KBM-7 (cell line): ENCODE measurements at regions not wholly inside any gene's neighbourhood (a gene's known extent, or its start where the extent isn't known, plus 50 kb on each side); places are given as distances from the start of the nearest gene placed in this dataset.
A peak's percentile ranks its signal among the peaks of the same experiment; 100 is the strongest.
"Not testable (repeated sequence)": the region's sequence is repeated elsewhere in the genome, so short reads cannot be mapped to it uniquely, and the experiment has no call there.

Source experiments
- DNase-seq: peaks from one replicate; pipeline ENCODE4 v3.0.0-alpha.2; 2015
- in situ Hi-C: fragments of 300-500 bp; cut with MboI; formaldehyde crosslinking; loops from 2 replicates; pipeline ENCODE4 v1.14.3; 2020; ENCODE audit warnings: low sequenced_read_pairs, low pct_unique_long_range_greater_than_20kb, mixed read lengths

DNA sequence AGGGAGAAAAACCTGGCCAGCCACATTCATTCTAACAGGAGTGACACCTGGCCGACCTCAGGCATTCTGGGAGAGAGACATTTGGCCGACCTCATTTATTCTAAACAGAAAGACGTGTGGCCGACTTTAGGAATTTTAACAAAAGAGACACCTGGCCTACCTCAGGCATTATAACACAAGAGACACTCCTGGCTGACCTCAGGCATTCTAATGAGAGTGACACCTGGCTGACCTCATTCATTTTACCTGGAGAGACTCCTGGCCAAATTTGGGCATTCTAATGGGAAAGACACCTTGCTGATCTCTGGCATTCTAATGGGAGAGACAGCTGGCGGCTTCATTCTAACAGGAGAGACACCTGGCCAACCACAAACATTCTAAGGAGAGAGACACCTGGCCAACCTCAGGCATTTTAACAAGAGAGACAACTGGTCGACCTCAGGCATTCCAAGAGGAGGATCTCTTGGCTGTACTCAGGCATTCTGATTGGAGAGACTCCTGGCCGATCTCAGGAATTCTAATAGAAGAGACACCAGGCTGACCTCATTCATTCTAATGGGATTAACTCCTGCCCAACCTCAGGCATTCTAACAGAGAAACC lies 1353.9 kb downstream of the UQCRFS1 start:
- in situ Hi-C loops: no loop called here

GRCh38 chr19:27852931-27853330 lies 1360.0 kb downstream of the UQCRFS1 start:
- in situ Hi-C loops, DNase-seq: not testable (repeated sequence)

More for the DNA sequence above, 1353.9 kb downstream of the UQCRFS1 start:
- DNase-seq: no peak

DNA sequence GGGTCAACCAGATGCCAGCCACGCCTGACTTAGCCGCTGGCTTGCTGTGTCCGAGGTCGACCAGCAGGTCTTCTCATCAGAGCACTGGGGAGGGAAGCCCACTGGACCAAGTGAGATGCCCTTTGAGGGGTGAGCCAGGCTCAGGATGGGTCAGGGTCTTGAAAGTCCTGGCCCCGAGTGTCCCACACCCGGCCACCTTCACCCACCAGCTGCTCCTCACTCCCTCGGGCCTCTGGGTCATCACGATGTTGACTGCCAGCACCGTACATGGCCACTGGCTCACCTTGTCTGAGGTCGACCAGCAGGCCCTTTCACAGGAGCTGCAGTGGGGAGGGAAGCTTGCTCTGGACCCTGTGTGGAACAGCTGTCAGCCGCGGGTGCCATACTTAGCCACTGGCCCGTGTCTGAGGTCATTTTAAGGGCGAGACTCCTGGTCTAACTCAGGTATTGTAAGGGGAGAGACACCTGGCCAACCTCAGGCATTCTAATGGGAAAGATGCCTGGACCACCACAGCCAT lies 1361.3 kb downstream of the UQCRFS1 start:
- in situ Hi-C loops: no loop called here
- no peak for DNase-seq

- in situ Hi-C loops: no loop called here
- no peak for DNase-seq
Observed at GRCh38 chr19:27851002-27851481, 1361.9 kb downstream of the UQCRFS1 start.

DNA sequence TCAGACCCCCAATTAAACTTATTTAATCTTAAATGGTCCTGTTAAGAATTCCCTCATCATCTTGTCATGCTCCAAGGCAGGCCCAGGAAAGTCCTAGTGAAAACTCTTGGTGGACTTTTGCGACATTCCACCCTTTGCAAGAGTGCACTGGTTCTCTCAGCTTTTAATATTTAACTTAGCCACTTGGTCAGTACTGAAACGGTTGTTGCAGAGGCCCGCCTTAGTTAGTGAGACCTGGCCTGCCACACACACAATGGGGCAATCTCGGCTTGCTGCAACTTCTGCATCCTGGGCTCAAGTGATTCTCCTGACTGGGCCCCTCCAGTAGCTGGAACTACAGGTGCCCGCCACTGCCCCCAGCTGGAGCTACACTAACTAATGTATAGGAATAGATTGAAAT lies 1366.0 kb downstream of the UQCRFS1 start:
- no peak for DNase-seq
- in situ Hi-C loops: no loop called here

DNA sequence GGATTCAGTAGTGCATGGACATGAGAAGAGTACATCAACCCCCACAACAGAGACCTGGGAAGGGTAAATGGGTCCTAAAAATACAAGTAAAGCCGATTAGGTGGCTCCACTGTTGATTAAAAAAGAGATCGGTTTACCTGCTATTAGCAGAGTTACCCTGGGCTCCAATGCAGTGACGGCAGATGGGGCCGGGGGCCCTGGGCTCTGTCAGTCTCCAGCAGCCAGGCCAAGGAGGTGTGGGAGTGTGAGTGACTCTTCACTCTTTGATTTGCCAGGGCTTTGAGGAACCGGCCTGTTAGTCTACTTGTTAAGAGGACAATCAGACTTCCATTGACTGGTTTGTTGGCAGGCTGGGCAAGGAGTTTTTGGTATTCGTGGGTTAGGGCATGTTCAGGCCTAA lies 1368.7 kb downstream of the UQCRFS1 start:
- in situ Hi-C loops: no loop called here

GRCh38 chr19:27843861-27844260 lies 1369.1 kb downstream of the UQCRFS1 start:
- in situ Hi-C loops: no loop called here

More for the DNA sequence above, 1368.7 kb downstream of the UQCRFS1 start:
- no peak for DNase-seq

DNA sequence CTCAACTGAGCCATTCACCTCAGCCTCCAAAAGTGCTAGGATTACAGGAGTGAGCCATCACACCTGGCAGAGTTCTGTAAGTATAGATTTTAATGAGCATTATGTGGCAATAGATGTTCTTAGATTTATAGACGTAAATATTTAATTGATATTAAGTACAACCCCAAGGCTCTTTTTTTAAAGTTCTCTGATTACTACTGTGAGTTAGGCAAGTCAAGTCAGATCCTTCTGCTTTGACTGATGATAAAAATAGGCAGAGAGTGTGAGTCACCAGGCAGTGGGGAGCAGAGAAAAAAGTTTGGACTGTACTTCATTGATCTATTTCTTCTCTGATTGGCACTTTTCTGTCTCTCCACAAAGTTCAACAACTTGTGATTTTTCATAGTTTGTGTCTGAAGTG lies 1379.9 kb downstream of the UQCRFS1 start:
- no peak for DNase-seq
- in situ Hi-C loops: no loop called here

More at GRCh38 chr19:27843861-27844260, 1369.1 kb downstream of the UQCRFS1 start:
- DNase-seq: no peak

DNA sequence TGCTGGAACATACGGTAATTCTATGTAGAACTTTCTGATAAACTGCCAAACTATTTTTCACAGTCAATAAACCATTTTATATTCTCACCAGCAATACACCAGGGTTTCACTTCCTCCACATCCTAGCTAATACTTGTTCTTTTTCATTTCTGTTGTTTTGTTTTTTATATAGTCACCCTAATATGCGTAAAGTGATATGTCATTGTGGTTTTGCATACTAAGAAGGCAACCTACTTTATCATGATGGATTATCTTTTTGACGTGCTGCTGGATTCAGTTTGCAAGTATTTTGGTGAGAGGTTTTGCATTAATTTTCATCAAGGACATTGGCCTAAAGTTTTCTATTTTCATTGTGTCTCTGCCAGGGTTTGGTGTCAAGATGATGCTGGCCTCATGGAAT lies 1384.1 kb downstream of the UQCRFS1 start:
- no peak for DNase-seq

GRCh38 chr19:27824108-27824507 lies 1388.8 kb downstream of the UQCRFS1 start:
- DNase-seq: no peak
- in situ Hi-C loops: no loop called here

More for the DNA sequence above, 1384.1 kb downstream of the UQCRFS1 start:
- in situ Hi-C loops: no loop called here

DNA sequence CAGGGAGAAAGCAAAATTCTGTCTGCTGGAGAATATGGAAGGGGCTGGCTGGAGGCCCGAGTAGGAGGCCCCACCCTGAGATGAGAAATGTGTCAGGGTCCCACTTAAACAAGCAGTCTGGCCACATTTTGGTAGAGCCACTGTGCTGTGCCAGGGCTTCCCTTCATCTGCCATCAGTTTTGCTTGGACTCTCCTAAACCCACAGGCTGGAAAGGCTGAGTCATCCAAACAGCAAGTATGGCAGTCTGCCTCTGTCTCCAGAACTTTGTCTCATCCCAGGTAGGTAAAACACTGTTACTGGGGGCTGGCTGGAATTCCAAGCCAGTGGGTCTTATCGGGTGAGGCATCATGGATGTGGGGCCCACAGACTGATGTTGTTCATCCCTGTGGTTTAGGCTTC lies 1390.6 kb downstream of the UQCRFS1 start:
- in situ Hi-C loops: no loop called here
- no peak for DNase-seq

DNA sequence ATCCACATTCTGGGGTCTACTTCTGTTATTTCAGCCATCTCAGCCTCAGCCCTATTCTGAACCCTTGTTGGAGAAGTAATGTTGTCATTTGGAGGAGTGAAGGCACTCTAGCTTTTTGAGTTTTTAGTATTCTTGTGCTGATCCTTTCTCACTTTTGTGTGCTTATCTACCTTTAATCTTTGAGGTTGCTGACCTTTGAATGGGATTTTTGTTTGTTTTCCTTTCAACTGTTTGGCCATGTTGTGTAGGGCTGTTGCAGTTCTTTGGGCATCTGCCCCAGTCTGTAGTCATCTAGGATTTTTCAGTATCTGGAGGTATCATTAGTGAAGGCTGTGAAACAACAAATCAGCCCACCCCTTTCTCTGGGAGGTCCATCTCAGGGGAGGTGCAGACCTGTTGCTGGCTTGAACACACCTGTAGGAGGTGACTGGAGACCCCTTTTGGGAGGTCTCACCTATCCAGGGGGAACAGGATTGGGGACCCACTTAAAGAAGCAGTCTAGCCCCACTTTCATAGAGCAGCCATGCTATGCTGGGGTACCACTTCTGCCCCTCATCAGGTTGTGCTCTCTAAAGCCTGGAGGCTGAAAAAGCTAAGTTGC lies 1391.4 kb downstream of the UQCRFS1 start:
- in situ Hi-C loops: no loop called here

DNA sequence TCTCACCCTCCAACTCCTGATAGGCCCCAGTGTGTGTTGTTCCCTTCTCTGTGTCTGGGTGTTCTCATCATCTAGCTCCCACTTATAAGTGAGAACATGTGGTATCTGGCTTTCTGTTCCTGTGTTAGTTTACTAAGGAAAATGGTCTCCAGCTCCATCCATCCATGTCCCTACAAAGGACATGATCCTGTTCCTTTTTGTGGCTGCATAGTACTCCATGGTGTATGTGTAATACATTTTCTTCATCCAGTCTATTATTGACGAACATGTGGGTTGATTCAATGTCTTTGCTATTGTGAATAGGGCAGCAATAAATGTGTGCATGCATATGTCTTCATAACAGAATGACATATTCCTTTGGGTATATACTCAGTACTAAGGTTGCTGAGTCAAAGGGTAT lies 1397.0 kb downstream of the UQCRFS1 start:
- no peak for DNase-seq

More for the DNA sequence above, 1391.4 kb downstream of the UQCRFS1 start:
- no peak for DNase-seq

DNA sequence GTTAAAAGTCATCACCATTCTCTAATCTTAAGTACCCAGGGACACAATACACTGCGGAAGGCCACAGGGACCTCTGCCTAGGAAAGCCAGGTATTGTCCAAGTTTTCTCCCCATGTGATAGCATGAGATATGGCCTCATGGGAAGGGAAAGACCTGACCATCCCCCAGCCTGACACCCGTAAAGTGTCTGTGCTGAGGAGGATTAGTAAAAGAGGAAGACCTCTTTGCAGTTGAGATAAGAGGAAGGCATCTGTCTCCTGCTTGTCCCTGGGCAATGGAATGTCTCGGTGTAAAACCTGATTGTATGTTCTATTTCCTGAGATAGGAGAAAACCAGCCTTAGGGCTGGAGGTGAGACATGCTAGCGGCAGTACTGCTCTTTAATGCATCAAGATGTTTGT lies 1398.1 kb downstream of the UQCRFS1 start:
- in situ Hi-C loops: not testable (repeated sequence)
- peak; percentile 60 for DNase-seq

More for the DNA sequence above, 1397.0 kb downstream of the UQCRFS1 start:
- in situ Hi-C loops: no loop called here

- DNase-seq, in situ Hi-C loops: not testable (repeated sequence)
Observed at GRCh38 chr19:27814274-27814673, 1398.7 kb downstream of the UQCRFS1 start.

DNA sequence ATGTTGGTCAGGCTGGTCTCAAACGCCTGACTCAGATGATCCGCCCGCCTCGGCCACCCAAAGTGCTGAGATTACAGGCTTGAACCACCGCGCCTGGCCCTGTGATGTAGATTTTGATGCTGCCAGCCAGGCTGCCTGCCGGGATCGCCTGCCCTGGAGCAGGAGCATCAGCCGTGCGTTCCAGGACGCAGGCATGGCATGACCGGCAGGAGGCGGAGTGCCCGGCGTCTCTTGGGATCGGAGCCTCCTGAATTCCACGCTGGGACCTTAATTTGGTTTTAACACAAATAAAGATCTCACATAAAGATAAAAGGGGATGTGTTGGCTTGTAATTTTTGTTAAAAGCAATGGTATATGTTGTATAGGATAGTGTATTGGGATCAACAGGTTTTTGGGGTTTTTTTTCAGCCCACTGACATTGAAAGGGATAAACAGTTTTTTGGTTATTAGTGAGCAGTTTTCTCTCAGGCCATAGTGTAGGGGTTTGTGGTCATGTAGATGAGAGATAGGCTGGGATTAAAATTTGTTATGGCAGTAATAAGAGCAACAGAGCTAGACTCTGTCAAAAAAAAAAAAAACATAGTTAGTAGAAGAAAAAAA lies 1406.4 kb downstream of the UQCRFS1 start:
- in situ Hi-C loops: no loop called here
- no peak for DNase-seq

- no peak for DNase-seq
- in situ Hi-C loops: no loop called here
Observed at GRCh38 chr19:27805848-27806247, 1407.1 kb downstream of the UQCRFS1 start.

- DNase-seq, in situ Hi-C loops: not testable (repeated sequence)
Observed at GRCh38 chr19:27802293-27802692, 1410.7 kb downstream of the UQCRFS1 start.

- no peak for DNase-seq
- in situ Hi-C loops: no loop called here
Observed at GRCh38 chr19:27796540-27796939, 1416.4 kb downstream of the UQCRFS1 start.

DNA sequence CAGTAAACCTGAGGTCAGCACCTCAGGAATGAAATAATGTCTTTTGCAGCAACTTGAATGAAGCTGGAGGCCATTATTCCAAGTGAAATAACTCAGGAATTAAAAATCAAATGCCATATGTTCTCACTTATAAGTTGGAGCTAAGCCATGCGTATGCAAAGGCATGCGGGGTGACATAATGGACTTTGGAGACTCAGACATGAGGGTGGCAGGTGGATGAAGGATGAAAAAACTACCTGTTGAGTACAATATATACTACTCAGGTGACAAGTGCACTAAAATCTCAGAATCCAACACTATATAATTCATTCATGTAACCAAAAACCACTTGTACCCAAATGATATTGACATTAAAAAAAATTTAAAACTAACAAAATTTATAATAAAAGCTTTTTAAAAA lies 1416.9 kb downstream of the UQCRFS1 start:
- in situ Hi-C loops: no loop called here

More for the DNA sequence above, 1416.9 kb downstream of the UQCRFS1 start:
- DNase-seq: no peak
